ENCODE measurements at regions not wholly inside any gene's neighbourhood (a gene's known extent, or its start where the extent isn't known, plus 50 kb on each side); places are given as distances from the start of the nearest gene placed in this dataset.

DNA sequence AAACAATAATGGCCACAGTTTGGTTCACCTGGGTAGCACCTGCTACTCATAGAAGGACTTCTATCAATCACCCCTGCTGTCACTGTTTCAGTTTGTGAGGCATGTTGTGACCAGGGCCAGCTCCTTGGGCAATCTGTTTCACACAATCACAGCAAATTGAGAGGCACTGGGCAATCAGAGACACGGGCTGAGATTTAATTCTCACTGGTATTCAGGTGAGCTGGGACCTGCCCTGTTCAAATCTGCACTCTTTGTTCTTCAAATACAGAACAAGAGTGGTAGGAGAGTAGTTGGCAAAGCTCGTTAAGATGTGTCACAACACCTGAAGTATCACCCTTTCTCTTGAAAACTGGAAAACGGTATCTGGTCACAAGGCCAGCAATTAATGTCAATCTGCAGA lies 57.8 kb upstream of the NAP1L1 start:
- TF ChIP-seq GABPA (IDR thresholded peaks at IDR 0.05; ENCODE audit: low read depth) (no peak), EZH2phosphoT487 (IDR thresholded peaks at IDR 0.05; ENCODE audit: borderline replicate concordance, low read depth) (no peak), GATA2 (CRISPR knock-in tag; IDR thresholded peaks at IDR 0.05) (no peak), TEAD4 (IDR thresholded peaks at IDR 0.05; ENCODE audit: borderline replicate concordance, insufficient read depth) (no peak), RFX5 (IDR thresholded peaks at IDR 0.05; ENCODE audit: low read length) (no peak), ELF1 (IDR thresholded peaks at IDR 0.05) (no peak), TCF12 (IDR thresholded peaks at IDR 0.05) (no peak), SIN3A (IDR thresholded peaks at IDR 0.05; ENCODE audit: borderline replicate concordance, low read depth, low read length) (no peak), NFIC (IDR thresholded peaks at IDR 0.05; ENCODE audit: borderline replicate concordance) (no peak), RXRA (IDR thresholded peaks at IDR 0.05; ENCODE audit: borderline replicate concordance, low read depth) (no peak), POLR2AphosphoS5 (IDR thresholded peaks at IDR 0.05; ENCODE audit: low read depth, low read length) (no peak), JUND (IDR thresholded peaks at IDR 0.05) (no peak), FOSL2 (IDR thresholded peaks at IDR 0.05; ENCODE audit: borderline replicate concordance, low read depth) (no peak)
- TF ChIP-seq, protein P1, sequence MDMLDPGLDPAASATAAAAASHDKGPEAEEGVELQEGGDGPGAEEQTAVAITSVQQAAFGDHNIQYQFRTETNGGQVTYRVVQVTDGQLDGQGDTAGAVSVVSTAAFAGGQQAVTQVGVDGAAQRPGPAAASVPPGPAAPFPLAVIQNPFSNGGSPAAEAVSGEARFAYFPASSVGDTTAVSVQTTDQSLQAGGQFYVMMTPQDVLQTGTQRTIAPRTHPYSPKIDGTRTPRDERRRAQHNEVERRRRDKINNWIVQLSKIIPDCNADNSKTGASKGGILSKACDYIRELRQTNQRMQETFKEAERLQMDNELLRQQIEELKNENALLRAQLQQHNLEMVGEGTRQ (IDR thresholded peaks at IDR 0.05; ENCODE audit: borderline replicate concordance, low read depth, low read length): no peak
- TF ChIP-seq, protein P2, sequence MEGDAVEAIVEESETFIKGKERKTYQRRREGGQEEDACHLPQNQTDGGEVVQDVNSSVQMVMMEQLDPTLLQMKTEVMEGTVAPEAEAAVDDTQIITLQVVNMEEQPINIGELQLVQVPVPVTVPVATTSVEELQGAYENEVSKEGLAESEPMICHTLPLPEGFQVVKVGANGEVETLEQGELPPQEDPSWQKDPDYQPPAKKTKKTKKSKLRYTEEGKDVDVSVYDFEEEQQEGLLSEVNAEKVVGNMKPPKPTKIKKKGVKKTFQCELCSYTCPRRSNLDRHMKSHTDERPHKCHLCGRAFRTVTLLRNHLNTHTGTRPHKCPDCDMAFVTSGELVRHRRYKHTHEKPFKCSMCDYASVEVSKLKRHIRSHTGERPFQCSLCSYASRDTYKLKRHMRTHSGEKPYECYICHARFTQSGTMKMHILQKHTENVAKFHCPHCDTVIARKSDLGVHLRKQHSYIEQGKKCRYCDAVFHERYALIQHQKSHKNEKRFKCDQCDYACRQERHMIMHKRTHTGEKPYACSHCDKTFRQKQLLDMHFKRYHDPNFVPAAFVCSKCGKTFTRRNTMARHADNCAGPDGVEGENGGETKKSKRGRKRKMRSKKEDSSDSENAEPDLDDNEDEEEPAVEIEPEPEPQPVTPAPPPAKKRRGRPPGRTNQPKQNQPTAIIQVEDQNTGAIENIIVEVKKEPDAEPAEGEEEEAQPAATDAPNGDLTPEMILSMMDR (IDR thresholded peaks at IDR 0.05): no peak
- TF ChIP-seq, protein P3, sequence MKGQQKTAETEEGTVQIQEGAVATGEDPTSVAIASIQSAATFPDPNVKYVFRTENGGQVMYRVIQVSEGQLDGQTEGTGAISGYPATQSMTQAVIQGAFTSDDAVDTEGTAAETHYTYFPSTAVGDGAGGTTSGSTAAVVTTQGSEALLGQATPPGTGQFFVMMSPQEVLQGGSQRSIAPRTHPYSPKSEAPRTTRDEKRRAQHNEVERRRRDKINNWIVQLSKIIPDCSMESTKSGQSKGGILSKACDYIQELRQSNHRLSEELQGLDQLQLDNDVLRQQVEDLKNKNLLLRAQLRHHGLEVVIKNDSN (IDR thresholded peaks at IDR 0.05; ENCODE audit: borderline replicate concordance, low read depth): no peak
- TF ChIP-seq, protein P4, sequence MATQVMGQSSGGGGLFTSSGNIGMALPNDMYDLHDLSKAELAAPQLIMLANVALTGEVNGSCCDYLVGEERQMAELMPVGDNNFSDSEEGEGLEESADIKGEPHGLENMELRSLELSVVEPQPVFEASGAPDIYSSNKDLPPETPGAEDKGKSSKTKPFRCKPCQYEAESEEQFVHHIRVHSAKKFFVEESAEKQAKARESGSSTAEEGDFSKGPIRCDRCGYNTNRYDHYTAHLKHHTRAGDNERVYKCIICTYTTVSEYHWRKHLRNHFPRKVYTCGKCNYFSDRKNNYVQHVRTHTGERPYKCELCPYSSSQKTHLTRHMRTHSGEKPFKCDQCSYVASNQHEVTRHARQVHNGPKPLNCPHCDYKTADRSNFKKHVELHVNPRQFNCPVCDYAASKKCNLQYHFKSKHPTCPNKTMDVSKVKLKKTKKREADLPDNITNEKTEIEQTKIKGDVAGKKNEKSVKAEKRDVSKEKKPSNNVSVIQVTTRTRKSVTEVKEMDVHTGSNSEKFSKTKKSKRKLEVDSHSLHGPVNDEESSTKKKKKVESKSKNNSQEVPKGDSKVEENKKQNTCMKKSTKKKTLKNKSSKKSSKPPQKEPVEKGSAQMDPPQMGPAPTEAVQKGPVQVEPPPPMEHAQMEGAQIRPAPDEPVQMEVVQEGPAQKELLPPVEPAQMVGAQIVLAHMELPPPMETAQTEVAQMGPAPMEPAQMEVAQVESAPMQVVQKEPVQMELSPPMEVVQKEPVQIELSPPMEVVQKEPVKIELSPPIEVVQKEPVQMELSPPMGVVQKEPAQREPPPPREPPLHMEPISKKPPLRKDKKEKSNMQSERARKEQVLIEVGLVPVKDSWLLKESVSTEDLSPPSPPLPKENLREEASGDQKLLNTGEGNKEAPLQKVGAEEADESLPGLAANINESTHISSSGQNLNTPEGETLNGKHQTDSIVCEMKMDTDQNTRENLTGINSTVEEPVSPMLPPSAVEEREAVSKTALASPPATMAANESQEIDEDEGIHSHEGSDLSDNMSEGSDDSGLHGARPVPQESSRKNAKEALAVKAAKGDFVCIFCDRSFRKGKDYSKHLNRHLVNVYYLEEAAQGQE (IDR thresholded peaks at IDR 0.05; ENCODE audit: low read depth, low read length): no peak
- TF ChIP-seq, protein P5, sequence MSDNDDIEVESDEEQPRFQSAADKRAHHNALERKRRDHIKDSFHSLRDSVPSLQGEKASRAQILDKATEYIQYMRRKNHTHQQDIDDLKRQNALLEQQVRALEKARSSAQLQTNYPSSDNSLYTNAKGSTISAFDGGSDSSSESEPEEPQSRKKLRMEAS (IDR thresholded peaks at IDR 0.05; ENCODE audit: low read depth): no peak
- no peak for DNase-seq
- Histone ChIP-seq H3K4me1 (ENCODE audit: control insufficient read depth in 1 of 2, insufficient read depth in 2 of 2, low read depth in 1 of 2, low read length in 1 of 2) (peaks cover 0 to 6% of the 10 kb centered on the region in 2 experiments; a peak in 2 of 4 replicates), H3K36me3 (replicated peaks in 1 of 2; ENCODE audit: control insufficient read depth in 1 of 2, insufficient read depth in 2 of 2, low read length in 1 of 2) (no peaks in the 10 kb centered on the region), H3K27ac (ENCODE audit: low read depth in 2 of 2, low read length in 1 of 2) (no peak overlapping the region), H3K9ac (no peak overlapping the region), H3F3A (replicated peaks; ENCODE audit: insufficient read depth) (no peaks in the 10 kb centered on the region), H2AFZ (ENCODE audit: low read depth) (no peak overlapping the region), H3K79me2 (ENCODE audit: insufficient read depth) (no peaks in the 10 kb centered on the region), H3K9me3 (no peaks in the 10 kb centered on the region), H3K27me3 (ENCODE audit: insufficient read depth) (no peaks in the 10 kb centered on the region), H3K4me3 (ENCODE audit: low read depth in 2 of 2, low read length in 1 of 2) (no peak overlapping the region), H3K4me2 (no peak overlapping the region), H3K9me2 (no peaks in the 10 kb centered on the region), H4K20me1 (ENCODE audit: insufficient read depth) (no peaks in the 10 kb centered on the region)
- WGBS (ENCODE audit: low lambda C conversion rate): 83% methylated on average over 3 of the region's 3 CpGs
- ChIA-PET POLR2A (no interaction called here), CTCF (interaction anchor here (3.3 kb wide), 1 partner anchor 17 kb away, joined by 9 read pairs; no protein-coding TSS in a partner anchor)
